ENCODE measurements at regions not wholly inside any gene's neighbourhood (a gene's known extent, or its start where the extent isn't known, plus 50 kb on each side); places are given as distances from the start of the nearest gene placed in this dataset.
A peak's percentile ranks its signal among the peaks of the same experiment; 100 is the strongest.

- DNase-seq: no peak
These were observed 373.4 kb downstream of the FOXG1 start for GRCh38 chr14:29140016-29140415.

GRCh38 chr14:29144621-29145020 is 378.0 kb downstream of the FOXG1 start:
- DNase-seq: no peak

- no peak for DNase-seq
These were observed 381.6 kb downstream of the FOXG1 start for GRCh38 chr14:29148221-29148620.

GRCh38 chr14:29149798-29150197 is 383.2 kb downstream of the FOXG1 start:
- no peak for DNase-seq

GRCh38 chr14:29150659-29151058 is 384.1 kb downstream of the FOXG1 start:
- no peak for DNase-seq

- no peak for DNase-seq
These were observed 389.5 kb downstream of the FOXG1 start for GRCh38 chr14:29156096-29156495.

GRCh38 chr14:29161593-29161992 is 395.0 kb downstream of the FOXG1 start:
- no peak for DNase-seq

GRCh38 chr14:29163109-29163508 is 396.5 kb downstream of the FOXG1 start:
- no peak for DNase-seq

DNA sequence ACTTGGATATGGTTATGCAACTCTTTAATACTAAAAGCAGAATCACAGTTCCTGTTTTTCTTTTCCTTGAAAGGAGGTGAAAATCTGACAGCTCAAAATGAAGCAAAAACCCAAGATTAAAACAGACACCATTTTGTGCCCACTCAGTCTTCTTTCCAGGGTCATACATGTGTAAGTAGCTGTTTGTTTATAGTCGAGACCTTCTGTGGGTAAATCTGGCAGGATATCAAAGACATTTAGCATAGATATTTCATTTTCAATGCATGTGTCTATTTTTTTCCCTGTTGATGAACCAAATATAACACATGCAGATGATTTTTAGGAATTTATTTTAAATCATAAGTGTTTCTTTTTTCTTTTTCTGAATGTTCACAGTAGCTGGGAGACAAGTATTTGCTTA is 398.8 kb downstream of the FOXG1 start:
- DNase-seq: no peak

- no peak for DNase-seq
These were observed 399.9 kb downstream of the FOXG1 start for GRCh38 chr14:29166507-29166906.

GRCh38 chr14:29168149-29168548 is 401.6 kb downstream of the FOXG1 start:
- DNase-seq: no peak

- no peak for DNase-seq
These were observed 402.8 kb downstream of the FOXG1 start for GRCh38 chr14:29169408-29169807.

DNA sequence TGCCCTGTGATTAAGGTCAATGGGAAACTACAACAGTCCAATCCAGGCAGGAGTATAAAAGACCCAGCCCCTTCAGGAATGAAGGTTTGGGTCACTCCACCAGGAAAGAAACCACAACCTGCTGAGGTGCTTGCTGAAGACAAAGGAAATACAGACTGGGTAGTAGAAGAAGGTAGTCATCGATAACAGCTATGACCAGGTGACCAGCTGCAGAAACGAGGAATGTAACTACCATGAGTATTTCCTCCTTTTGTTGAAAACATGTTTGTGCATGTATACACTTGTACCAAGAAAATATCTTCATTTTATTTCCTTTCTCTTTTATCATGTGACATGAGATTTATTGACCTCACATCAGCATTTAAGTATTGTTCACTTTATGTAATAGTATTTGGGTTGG is 409.1 kb downstream of the FOXG1 start:
- no peak for DNase-seq

DNA sequence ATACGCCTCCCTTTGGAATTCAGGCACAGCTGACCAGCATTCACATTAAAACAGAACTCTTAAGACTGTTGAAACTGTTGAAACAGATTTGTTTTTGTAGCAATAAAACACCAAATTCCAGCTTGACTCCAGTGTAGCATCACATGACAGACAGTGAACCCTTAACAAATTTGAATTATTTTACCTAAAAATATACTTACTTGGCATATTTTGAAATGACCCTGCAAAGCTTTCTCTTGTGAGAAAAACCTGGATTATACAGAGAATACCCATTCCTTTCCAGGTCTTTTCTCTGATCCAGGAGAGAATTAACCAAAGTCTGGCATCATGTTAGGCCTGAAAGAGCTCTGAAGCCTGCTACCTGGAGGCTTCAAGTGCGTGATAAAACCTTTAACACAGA is 410.3 kb downstream of the FOXG1 start:
- no peak for DNase-seq

GRCh38 chr14:29178971-29179370 is 412.4 kb downstream of the FOXG1 start:
- no peak for DNase-seq

DNA sequence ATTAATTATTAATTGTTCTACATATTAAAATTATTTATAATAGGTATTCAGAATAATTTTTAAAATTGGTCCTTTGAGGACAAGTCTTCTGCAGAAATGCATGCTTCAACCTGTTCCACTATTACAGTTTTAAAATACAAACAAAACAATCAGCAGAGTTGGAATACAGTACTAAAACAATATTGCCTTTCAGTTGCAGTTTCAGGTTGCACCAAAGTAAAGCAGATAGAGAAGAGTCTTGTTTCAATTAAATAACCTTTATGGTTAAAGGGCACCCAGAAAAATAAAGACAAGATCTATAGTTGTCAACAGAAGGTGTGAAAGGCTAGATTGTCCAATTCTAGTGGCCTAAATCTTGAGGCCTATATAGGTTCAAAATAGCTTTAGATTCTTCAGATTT is 424.5 kb downstream of the FOXG1 start:
- no peak for DNase-seq

- DNase-seq: no peak
These were observed 431.0 kb downstream of the FOXG1 start for GRCh38 chr14:29197557-29197956.

- DNase-seq: no peak
These were observed 439.1 kb downstream of the FOXG1 start for GRCh38 chr14:29205658-29206057.

DNA sequence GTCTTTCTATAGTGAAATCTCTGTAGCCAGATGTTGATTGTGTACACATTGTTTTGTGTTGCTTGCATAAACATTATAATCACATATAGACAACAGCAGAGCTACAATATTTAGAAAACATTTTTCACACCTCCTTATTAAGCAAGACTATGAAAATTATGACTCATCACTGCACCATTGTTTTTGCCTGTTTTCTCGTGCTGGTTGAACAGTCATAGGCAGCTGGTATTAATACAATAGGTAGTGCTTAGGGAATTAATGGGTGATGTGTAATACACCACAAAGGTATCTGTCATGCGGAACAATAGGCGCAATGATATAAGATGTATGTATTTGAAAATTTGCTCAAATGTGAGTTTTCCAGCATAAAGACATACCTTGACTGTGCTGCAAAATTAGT is 449.3 kb downstream of the FOXG1 start:
- DNase-seq: no peak

- DNase-seq: peak; percentile 32
These were observed 450.0 kb downstream of the FOXG1 start for GRCh38 chr14:29216268-29217232.

DNA sequence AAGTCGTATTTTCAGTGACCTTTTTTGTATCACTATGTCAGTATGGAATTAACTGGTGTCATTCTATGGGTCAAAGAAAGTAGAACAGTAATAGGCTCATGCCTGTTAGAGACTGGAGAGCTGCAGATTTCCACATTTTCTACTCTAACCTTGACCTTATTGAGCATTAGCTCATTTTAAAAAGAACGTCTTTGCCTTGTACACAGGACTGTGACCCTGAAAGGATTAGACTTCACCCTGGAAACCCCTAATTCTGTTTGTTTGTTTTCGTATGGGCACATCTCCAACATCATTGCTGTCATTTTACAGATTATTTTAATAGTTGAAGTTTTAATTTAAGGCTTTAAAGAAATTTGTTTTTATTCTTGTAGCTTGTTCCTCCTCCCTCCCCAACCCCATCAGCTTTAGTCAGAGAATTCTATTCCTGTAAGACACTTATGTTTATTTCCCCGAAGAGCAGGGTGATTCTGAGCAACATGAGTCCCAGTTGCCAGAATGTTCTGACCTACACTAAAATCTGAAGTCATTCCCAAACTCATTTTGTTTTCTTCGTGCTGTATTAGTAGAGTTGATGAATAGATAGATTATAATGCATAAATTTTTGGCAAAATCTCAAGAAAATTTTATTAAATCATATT is 451.3 kb downstream of the FOXG1 start:
- no peak for DNase-seq

GRCh38 chr14:29220072-29220471 is 453.5 kb downstream of the FOXG1 start:
- no peak for DNase-seq

DNA sequence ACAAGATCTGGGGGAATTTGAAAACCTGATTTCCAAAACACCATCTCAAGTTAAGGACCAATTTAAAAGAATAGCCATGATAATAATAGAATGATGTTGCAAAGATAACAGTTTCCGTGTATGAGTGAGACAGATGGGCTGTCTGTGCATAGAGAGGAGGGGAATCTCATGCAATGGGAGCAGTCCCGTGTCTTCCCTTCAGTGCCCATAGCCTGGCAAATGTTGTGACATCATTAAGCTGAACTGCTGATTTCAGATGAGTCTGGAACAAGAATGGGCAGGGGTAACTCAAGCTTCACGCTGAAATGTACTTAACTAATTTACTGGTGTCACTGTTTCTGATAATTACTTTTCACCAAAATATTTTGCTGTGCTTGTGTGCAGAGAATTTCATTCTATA is 454.0 kb downstream of the FOXG1 start:
- no peak for DNase-seq

- DNase-seq: no peak
These were observed 455.4 kb downstream of the FOXG1 start for GRCh38 chr14:29222006-29222405.

All from MV-4-11 (cell line).